ENCODE measurements at regions not wholly inside any gene's neighbourhood (a gene's known extent, or its start where the extent isn't known, plus 50 kb on each side); places are given as distances from the start of the nearest gene placed in this dataset.

- TF ChIP-seq CTCF (IDR thresholded peaks at IDR 0.05; ENCODE audit: low read length) (no peak), EZH2 (IDR thresholded peaks at IDR 0.05; ENCODE audit: borderline replicate concordance, low read length) (no peak)
These were observed 111.9 kb downstream of the FEM1C start for GRCh38 chr5:115432691-115433090.

Measured in OCI-LY1 (cell line).